ENCODE measurements at regions not wholly inside any gene's neighbourhood (a gene's known extent, or its start where the extent isn't known, plus 50 kb on each side); places are given as distances from the start of the nearest gene placed in this dataset.

DNA sequence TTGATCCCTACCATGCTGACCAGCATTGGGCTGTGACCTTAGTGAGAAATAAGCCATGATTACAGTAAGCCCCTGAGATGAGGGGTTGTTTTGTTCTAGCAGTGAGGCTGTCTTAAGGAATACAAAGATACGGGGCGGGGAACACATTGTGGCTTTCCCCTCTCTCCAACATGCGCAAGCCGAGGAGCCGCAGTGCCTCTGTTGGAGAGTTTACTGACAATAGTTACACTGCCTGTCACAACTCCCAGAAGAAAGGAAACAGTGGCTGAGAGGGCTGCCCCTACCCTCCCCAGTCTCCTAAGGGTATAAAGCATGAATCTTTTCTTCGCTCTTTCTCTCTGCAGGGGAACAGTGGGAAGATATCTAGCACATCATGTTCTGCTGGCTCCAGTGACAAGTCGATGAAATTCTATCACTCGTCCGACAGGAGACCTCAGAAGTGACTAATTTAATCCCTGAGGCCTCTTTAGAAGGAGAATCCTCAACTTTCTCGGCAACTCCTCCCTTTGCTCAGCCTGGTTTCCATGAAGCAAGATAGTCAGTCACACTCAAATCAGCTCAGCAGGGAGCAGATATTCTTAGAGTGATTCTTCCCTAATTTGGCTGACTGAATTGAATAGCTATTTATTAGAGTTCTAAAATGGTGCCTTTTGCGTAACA, 409.0 kb upstream of the PROK2 start:
- ChIA-PET POLR2A (no interaction called here), CTCF (no interaction called here)
- no peaks in the 10 kb centered on the region for H3K4me1 Mint-ChIP-seq

GRCh38 chr3:72192572-72192971, 407.6 kb upstream of the PROK2 start:
- DNase-seq: no peak
- ChIA-PET CTCF (no interaction called here), POLR2A (interaction anchor here (0.6 kb wide), 1 partner anchor 681 kb away, joined by 4 read pairs; no protein-coding TSS in a partner anchor)
- Mint-ChIP-seq H3K4me3 (no peak overlapping the region), H3K4me1 (no peaks in the 10 kb centered on the region), H3K36me3 (ENCODE audit: low read depth) (peaks cover 3% of the 10 kb centered on the region), H3K27me3 (peaks cover 4% of the 10 kb centered on the region), H3K9me3 (peaks cover 2% of the 10 kb centered on the region), H3K27ac (no peak overlapping the region)

More for the DNA sequence above, 409.0 kb upstream of the PROK2 start:
- peaks cover 2% of the 10 kb centered on the region for H3K9me3 Mint-ChIP-seq
- H3K27ac Mint-ChIP-seq: no peak overlapping the region
- H3K36me3 Mint-ChIP-seq (ENCODE audit: low read depth): peaks cover 3% of the 10 kb centered on the region
- DNase-seq: no peak
- H3K4me3 Mint-ChIP-seq: no peak overlapping the region
- peaks cover 4% of the 10 kb centered on the region for H3K27me3 Mint-ChIP-seq

DNA sequence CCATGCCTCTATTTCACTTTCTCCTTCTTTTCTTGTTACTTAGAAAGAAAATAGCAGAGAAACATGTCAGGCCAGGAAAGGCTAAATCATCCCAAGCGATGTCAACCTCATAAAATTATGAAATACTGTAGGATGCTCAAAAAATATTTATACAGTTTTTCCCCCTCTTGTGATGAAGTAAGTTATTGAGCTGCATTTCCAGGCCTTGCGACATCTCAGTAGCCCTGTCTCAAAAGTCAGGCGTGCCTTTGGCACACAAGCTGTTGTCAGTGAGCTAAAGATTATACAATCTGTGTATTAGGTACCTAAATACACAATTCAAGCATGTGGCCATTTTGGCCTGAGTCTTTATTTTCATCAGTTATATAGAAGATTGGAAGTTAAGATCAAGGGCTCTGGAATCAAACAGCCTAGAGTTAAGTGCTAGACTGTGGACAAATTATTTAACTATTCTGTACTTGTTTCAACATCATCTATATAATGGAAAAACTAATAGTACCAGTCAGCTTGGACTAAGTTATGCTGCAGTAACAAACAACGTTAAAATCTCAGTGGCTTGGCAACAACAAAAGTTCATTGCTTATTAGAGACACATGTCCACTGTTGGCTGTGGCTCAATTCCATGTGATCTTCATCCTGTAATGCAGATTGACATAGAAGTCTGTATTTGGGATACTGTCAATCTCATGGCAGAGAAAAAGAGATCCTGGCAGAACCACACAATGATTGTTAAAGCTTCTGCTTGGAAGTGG, 406.4 kb upstream of the PROK2 start:
- H3K27ac Mint-ChIP-seq: no peak overlapping the region
- H3K4me1 Mint-ChIP-seq: no peaks in the 10 kb centered on the region
- H3K4me3 Mint-ChIP-seq: no peak overlapping the region
- ChIA-PET CTCF (no interaction called here), POLR2A (no interaction called here)
- H3K27me3 Mint-ChIP-seq: peaks cover 4% of the 10 kb centered on the region
- peaks cover 3% of the 10 kb centered on the region for H3K36me3 Mint-ChIP-seq (ENCODE audit: low read depth)
- H3K9me3 Mint-ChIP-seq: peaks cover 2% of the 10 kb centered on the region
- no peak for DNase-seq

DNA sequence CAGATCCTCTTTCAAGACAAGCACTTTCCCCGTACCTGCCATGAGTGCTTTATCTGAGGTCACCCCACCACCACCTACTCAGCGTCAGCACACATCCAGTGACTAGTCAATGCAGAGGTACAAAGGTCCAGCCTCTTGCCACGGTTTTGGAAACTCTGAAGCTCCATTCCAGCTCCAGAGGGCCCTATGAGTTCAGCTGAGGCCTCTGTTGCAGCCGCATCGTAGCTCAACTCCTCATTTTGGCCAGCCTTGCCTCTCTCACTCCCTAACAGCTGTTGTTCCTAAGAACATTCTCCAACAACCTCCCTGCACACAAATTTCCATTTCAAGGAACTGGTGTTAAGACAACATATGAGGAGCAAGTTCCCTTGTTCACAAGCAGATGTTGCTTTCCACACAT, 405.1 kb upstream of the PROK2 start:
- CTCF ChIA-PET: no interaction called here
- POLR2A ChIA-PET: no interaction called here

DNA sequence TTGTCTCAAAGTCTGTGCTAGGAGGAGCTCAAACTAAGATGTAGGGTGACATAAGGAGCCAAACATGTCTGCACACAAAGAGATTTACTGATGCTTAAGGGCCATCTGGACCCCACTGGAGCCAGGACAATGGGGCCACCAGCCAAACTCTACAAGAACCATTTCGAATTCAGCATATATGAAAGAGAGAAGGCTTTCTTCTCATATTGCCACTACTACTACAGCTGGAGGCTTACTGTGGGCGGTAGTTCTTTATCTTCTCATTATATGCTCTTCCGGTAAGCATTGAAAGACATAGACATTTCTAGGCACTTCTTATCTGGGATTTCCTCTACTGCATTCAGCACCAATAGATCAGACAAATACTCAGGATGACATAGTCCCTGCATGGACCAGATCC, 404.4 kb upstream of the PROK2 start:
- DNase-seq: no peak
- Mint-ChIP-seq H3K9me3 (peaks cover 4% of the 10 kb centered on the region), H3K27me3 (peaks cover 4% of the 10 kb centered on the region), H3K36me3 (ENCODE audit: low read depth) (peaks cover 3% of the 10 kb centered on the region), H3K27ac (no peak overlapping the region), H3K4me3 (no peak overlapping the region), H3K4me1 (peaks cover 2% of the 10 kb centered on the region)
- CTCF ChIA-PET: no interaction called here
- POLR2A ChIA-PET: no interaction called here

More for the DNA sequence above, 405.1 kb upstream of the PROK2 start:
- Mint-ChIP-seq H3K36me3 (ENCODE audit: low read depth) (peaks cover 3% of the 10 kb centered on the region), H3K9me3 (peaks cover 2% of the 10 kb centered on the region), H3K4me3 (no peak overlapping the region), H3K4me1 (peaks cover 2% of the 10 kb centered on the region), H3K27ac (no peak overlapping the region), H3K27me3 (peaks cover 4% of the 10 kb centered on the region)
- no peak for DNase-seq

DNA sequence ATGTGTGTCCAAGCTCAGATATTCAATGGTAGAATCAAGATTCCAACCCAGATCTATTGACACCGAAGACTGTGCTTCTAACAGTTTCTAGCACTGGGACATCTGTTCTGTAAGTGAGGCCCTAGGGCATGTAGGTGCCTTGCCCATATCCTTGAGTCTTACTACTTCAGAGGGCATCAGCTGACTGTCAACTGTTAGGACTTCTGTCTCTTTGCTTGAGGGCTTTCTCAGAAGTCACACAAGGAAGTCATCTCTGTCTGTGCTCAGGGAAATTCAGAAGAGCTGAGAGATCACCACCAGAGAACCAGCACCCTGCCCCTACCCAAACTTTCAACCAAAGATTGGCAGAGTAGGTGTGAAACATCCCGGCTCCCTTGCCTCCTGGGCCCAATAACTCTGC, 403.6 kb upstream of the PROK2 start:
- Mint-ChIP-seq H3K36me3 (ENCODE audit: low read depth) (peaks cover 3% of the 10 kb centered on the region), H3K27ac (no peak overlapping the region), H3K4me1 (peaks cover 2% of the 10 kb centered on the region), H3K27me3 (peaks cover 4% of the 10 kb centered on the region), H3K4me3 (no peak overlapping the region), H3K9me3 (peaks cover 4% of the 10 kb centered on the region)
- CTCF ChIA-PET: no interaction called here
- DNase-seq: no peak
- POLR2A ChIA-PET: no interaction called here

GRCh38 chr3:72187131-72187530, 402.2 kb upstream of the PROK2 start:
- Mint-ChIP-seq H3K27me3 (peaks cover 7% of the 10 kb centered on the region), H3K4me1 (peaks cover 2% of the 10 kb centered on the region), H3K36me3 (ENCODE audit: low read depth) (peaks cover 3% of the 10 kb centered on the region), H3K9me3 (peaks cover 4% of the 10 kb centered on the region), H3K27ac (no peak overlapping the region), H3K4me3 (no peak overlapping the region)
- DNase-seq: no peak
- ChIA-PET CTCF (no interaction called here), POLR2A (no interaction called here)

- DNase-seq: no peak
- Mint-ChIP-seq H3K36me3 (ENCODE audit: low read depth) (no peaks in the 10 kb centered on the region), H3K4me1 (peaks cover 2% of the 10 kb centered on the region), H3K4me3 (no peak overlapping the region), H3K9me3 (peaks cover 3% of the 10 kb centered on the region), H3K27me3 (peaks cover 8% of the 10 kb centered on the region), H3K27ac (no peak overlapping the region)
- ChIA-PET POLR2A (no interaction called here), CTCF (no interaction called here)
Measured at GRCh38 chr3:72186400-72186855, 401.5 kb upstream of the PROK2 start.

DNA sequence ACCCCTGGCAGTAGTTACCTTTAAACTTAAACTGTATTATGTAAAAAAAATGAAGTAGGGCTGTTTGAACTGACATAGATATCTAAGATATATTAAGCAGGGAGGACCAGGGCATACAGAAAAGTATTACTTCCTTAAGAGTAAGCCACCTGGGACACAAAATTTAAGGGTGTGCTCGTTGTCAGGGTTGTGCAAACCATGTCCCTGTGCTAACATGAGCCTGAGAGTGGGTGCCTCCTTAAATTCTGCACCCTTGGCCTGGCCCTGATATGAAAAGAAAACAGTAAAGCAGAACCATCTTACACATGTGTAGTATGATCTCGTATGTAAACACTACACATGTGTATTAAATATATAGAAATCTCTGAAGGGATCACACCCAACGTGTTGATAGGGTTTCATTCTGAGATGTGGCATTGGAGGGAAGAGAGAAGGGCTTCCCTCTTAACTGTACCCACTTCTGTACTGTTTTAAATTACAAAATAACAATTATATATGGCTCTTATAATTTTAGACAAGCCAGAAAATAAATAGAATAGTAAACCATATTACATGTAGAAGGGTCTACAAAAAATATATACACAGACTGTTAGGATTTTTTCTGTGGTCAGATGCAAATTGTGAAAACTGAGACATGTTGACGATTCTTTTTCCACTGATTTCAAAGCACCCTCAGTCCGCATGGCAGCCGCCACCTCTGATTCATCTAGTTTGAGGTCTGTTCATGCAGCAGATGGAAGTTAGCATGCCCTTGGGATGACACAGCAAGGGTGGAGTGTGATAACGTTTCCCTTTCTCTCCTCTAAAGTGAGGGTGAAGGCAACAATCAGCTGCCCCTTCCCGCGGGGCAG, 400.8 kb upstream of the PROK2 start:
- CTCF ChIA-PET: no interaction called here

DNA sequence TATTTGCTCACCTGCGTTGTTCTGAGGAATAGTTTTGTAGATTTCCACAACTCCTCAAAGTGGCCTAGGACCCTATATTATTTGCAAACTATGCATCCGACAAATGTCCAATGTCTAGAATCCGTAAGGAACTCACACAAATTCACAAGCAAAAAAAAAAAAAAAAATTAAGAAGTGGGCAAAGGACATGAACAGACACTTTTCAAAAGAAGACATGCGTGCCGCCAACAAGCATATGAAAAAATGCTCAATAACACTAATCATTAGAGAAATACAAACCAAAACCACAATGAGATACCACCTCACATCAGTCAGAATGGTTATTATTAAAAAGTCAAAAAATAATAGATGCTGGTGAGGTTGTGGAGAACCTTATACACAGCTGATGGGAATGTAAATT, 398.5 kb upstream of the PROK2 start:
- Mint-ChIP-seq H3K27me3 (peaks cover 18% of the 10 kb centered on the region), H3K27ac (no peak overlapping the region), H3K4me3 (no peak overlapping the region), H3K36me3 (ENCODE audit: low read depth) (no peaks in the 10 kb centered on the region), H3K4me1 (peaks cover 2% of the 10 kb centered on the region), H3K9me3 (peaks cover 3% of the 10 kb centered on the region)
- CTCF ChIA-PET: interaction anchor here (0.7 kb wide), 1 partner anchor 420 kb away, joined by 5 read pairs; no protein-coding TSS in a partner anchor
- no peak for DNase-seq
- POLR2A ChIA-PET: no interaction called here

More for the DNA sequence above, 400.8 kb upstream of the PROK2 start:
- Mint-ChIP-seq H3K27me3 (peaks cover 12% of the 10 kb centered on the region), H3K4me1 (peaks cover 2% of the 10 kb centered on the region), H3K36me3 (ENCODE audit: low read depth) (no peaks in the 10 kb centered on the region), H3K4me3 (no peak overlapping the region), H3K27ac (no peak overlapping the region), H3K9me3 (peaks cover 3% of the 10 kb centered on the region)
- POLR2A ChIA-PET: no interaction called here
- DNase-seq: no peak

- CTCF ChIA-PET: no interaction called here
- POLR2A ChIA-PET: no interaction called here
- DNase-seq: no peak
- Mint-ChIP-seq H3K36me3 (ENCODE audit: low read depth) (no peaks in the 10 kb centered on the region), H3K27ac (no peak overlapping the region), H3K27me3 (peaks cover 21% of the 10 kb centered on the region), H3K4me3 (no peak overlapping the region), H3K9me3 (peaks cover 3% of the 10 kb centered on the region), H3K4me1 (peaks cover 8% of the 10 kb centered on the region)
Measured at GRCh38 chr3:72182206-72182605, 397.3 kb upstream of the PROK2 start.

DNA sequence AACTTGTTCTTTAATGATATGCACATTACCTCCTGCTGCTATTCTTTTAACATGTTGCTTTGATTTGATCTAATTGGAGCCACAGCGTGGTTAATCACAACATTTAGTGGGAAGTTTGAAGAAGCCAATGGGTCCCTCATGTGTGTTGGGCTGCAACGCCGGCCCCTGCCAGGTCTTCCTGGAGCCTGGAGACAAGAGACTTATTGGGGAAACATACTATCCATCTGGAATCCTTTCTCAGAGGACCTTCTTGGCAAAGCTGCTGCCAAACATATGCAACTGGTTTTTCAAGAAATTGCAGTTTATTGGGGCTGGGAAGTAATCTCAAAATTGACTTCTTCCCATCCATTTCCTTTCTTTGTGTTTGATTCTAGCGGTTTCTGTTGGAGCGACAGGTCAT, 396.3 kb upstream of the PROK2 start:
- Mint-ChIP-seq H3K27ac (no peak overlapping the region), H3K27me3 (peaks cover 22% of the 10 kb centered on the region), H3K4me1 (peaks cover 10% of the 10 kb centered on the region), H3K36me3 (ENCODE audit: low read depth) (no peaks in the 10 kb centered on the region), H3K4me3 (no peak overlapping the region), H3K9me3 (peaks cover 3% of the 10 kb centered on the region)
- ChIA-PET CTCF (no interaction called here), POLR2A (no interaction called here)
- DNase-seq: no peak

DNA sequence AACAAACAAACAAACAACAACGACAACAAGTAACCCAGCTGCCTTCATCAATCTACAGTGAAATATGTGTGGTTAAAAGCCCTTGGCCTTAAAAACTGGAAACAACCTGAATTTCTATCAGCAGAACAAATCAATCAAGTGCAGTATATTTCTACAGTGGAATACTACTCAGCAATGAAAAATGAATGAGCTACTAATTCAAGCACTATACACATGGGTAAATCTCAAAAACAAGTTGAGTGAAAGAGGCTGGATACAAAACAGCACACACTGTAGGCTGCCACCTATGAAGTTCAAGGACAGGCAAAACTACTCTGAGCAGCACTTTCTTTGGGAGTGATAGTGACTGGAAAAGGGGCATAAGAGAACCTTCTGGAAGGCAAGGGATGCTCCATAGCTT, 395.5 kb upstream of the PROK2 start:
- H3K9me3 Mint-ChIP-seq: peaks cover 3% of the 10 kb centered on the region
- CTCF ChIA-PET: no interaction called here
- H3K27ac Mint-ChIP-seq: no peak overlapping the region
- peaks cover 8% of the 10 kb centered on the region for H3K4me1 Mint-ChIP-seq
- H3K27me3 Mint-ChIP-seq: peaks cover 26% of the 10 kb centered on the region
- no peaks in the 10 kb centered on the region for H3K36me3 Mint-ChIP-seq (ENCODE audit: low read depth)
- DNase-seq: no peak
- POLR2A ChIA-PET: no interaction called here
- no peak overlapping the region for H3K4me3 Mint-ChIP-seq
